HG03575 (cell line): ENCODE measurements at regions not wholly inside any gene's neighbourhood (a gene's known extent, or its start where the extent isn't known, plus 50 kb on each side); places are given as distances from the start of the nearest gene placed in this dataset.
A peak's percentile ranks its signal among the peaks of the same experiment; 100 is the strongest.

Experiments
- ATAC-seq: cut with Tn5 transposase; IDR thresholded peaks from one replicate; pipeline ENCODE4 v1.9.1; 2021; ENCODE audit not compliant: unreplicated experiment, insufficient number of reproducible peaks, low FRiP score; ENCODE audit errors: extremely low read depth

DNA sequence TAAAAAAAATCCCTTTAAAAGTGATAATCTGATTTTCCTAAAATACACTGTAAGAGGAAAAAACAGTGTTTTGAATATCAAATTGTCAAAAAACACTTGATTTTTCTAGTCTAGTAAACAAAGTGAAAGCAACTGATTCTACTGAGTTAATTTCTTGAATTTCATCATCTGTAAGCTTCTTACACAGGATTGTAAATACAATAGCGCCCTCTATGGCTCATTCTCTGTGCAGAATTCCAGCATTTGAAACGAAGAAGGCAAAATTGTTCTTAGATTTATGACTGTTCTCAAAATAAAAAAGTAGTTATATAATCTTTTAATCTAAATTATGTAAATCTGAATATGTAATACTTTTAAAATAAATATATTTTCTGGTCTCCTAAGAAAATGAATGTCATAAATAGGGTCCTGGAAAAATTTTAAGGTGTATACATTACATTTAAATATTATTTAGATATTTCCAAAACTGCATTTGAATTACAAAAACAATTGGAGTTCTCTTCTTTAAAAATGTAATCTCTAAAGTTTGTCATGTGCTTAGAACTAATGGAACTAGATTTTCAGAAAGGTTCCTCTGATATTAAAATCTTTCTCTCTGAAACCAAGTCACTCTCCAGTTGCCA is 176.9 kb upstream of the MC4R start:
- no peak for ATAC-seq

- no peak for ATAC-seq
Observed at GRCh38 chr18:60552948-60553347, 180.4 kb upstream of the MC4R start.

DNA sequence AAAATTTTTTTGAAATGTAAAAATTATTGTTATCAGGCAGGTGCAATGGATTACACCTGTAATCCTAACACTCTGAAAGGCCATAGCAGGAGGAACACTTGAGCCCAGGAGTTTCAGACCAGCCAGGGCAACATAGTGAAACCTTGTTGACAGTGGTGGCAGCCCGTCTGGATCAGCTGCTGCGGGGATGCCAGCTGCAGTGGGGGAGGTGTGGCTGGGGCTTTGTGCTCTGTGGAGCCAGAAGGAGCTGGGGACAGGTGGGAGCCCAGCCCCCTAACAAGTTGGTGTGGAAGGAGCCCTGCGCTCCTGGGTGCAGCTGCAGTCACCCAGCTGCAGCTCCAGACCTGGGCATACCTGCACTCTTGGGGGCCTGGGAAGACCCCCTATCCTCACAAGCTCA is 182.4 kb upstream of the MC4R start:
- no peak for ATAC-seq

GRCh38 chr18:60555625-60556024 is 183.1 kb upstream of the MC4R start:
- no peak for ATAC-seq

DNA sequence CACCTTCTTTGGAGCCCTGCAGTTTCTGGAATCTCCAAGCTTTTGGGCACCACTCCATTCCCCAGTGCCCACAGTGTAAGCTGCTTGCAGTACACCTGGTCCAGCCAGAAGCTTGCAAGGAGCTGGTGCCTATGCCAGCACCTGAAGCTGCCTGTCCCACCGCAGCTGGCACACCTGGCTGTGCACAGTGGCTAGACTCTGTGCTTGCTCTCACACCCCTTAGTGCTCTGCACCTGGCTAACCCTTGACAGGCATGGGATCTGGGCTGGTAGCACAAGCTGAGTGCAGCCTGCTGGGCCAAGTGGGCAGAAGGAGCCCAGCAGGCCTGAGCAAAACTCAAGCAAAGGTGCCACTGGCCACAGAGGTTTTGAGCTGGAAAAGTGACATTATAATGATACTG is 183.8 kb upstream of the MC4R start:
- no peak for ATAC-seq

DNA sequence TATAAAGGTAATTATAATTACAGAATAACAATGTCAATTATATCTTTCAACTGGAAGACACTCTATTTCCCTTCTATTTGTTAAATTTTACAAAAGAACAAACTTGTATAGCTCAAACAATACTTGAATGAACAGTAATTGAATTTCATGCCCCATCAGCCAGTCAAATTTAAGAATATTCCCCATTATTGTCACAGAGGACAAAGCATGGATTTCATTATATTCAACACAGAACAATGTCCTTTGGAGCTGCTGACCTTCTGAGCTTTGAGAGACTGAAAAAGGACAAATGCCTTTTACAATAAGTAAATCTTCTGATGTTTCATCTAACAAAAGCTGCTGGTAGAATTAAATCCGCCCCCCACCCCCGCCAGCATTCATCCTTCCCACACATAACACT is 187.5 kb upstream of the MC4R start:
- ATAC-seq, result no peak

- no peak for ATAC-seq
Observed at GRCh38 chr18:60563082-60563481, 190.5 kb upstream of the MC4R start.

DNA sequence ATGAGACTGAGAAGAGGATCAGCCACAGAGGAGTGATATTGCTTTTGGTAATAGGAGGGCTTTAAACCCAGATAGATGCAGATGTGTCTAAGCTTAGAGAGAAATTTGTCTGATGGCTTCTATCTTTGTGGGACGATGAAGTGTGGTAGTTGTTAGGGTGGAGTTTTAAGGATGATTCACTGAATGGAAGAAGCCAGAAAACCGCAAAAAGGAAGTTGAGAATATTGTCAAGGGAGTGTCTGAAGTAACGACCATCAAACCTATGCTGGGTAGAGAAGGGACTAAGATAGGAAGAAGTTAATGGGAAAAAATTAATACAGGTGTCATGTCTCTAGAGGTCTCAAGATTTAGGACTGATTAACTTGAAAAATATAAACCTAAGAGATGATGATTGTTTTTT is 195.6 kb upstream of the MC4R start:
- ATAC-seq, result no peak

DNA sequence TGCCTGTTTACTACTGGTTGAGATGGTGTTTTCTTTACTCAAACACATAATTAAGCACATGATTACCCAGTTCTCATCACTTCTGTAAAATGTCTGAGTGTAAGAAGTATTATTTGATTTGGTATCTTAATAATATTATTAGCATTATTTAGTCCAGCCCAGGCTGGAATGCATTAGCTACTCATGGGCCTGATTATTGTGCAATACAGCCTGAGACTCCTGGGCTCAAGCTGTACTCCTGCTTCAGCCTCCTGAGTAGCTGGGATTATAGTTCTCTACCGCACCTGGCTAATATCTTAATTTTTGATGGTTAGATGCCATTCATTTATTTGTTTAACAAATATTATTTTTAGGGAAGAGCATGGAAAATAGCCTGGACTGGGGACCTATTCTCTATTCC is 197.6 kb upstream of the MC4R start:
- ATAC-seq, result no peak

DNA sequence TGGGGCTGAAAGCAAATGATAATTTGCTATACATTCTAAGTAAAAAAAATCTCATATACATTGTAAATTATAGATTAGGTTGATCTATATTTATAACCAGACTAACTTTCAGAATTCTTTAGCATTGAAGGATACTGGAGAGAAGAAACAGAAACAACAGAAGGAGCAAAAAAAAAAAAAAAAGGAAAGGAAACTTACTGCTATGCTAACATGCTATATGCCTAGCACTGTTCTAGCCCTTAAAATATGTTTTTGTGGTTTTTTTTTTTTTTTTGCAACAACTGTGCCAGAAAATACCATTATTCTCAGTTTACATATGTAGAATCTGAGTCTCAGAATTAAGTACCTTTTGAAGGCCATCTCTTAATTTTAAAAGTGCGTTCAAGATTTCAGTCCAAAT is 204.9 kb upstream of the MC4R start:
- no peak for ATAC-seq

GRCh38 chr18:60585670-60586069 is 213.1 kb upstream of the MC4R start:
- no peak for ATAC-seq

GRCh38 chr18:60593249-60593648 is 220.7 kb upstream of the MC4R start:
- ATAC-seq, result no peak

DNA sequence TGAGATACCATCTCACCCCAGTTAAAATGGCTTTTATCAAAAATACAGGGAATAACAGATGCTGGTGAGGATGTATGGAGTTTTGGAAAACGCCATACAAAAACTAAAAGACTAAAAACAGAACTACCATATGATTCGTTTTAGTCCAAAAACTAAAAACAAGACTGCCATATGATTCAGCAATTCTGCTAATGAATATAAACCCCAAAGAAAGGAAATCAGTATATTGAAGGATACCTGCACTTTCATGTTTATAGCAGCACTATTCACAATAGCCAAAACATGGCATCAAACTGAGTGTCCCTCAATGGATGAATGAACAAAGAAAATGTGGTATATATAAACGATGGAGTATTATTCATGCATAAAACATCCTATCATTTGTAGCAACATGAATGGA is 224.4 kb upstream of the MC4R start:
- ATAC-seq, result no peak

- ATAC-seq, result no peak
Observed at GRCh38 chr18:60599267-60599666, 226.7 kb upstream of the MC4R start.

GRCh38 chr18:60599995-60600394 is 227.4 kb upstream of the MC4R start:
- ATAC-seq, result no peak

- ATAC-seq, result no peak
Observed at GRCh38 chr18:60601249-60601648, 228.7 kb upstream of the MC4R start.

DNA sequence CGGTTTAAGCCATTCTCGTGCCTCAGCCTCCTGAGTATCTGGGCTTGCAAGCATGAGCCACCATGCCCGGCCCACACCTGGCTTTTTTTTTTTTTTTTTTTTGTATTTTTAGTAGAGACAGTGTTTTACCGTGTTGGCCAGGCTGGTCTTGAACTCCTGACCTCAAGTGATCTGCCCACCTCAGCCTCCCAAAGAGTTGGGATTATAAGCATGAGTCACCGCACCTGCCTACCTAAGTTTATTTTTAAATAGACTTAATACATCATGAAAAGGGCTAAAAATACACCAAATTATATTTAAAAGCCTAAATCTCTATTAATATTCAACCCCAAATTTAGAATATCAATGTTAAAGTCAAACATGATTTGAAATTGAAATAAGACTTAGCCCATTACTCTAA is 250.8 kb upstream of the MC4R start:
- no peak for ATAC-seq

GRCh38 chr18:60624207-60624606 is 251.6 kb upstream of the MC4R start:
- no peak for ATAC-seq

DNA sequence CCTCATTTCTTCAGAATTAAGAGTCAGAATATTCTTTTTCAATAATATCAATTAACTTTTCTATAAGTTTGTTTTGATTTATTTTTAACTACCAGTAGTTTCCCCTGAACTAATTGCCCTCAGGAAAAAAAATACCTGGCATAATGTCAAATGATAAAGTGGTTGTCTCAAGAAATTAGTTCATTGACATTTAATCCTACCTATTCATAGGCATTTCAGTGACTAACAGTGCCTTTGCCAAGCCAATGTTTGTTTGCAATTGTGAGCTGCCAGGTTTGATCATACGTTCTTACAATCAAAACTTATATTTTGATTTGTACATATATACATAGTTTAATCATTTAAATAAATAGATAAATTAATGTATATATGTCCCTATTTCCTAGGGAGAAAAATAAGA is 267.3 kb upstream of the MC4R start:
- no peak for ATAC-seq

DNA sequence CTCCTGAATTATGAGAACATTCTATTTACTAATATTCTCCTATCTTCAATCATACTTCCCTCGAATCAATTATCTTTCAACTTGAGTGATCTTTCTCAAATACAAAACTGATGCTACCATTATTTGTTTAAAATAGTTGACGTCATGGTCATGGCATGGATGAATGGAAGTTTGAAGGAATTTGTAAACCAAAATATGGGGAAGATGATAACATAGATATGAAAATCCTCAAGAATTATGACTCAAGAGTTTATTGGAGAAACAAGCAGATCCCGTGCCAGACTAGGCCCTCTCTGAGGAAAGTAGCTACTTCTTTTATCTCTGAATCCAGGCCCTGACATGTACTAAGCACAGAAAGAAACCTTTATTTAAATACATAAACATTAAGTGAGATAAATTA is 270.4 kb upstream of the MC4R start:
- no peak for ATAC-seq

GRCh38 chr18:60646725-60647124 is 274.1 kb upstream of the MC4R start:
- no peak for ATAC-seq

DNA sequence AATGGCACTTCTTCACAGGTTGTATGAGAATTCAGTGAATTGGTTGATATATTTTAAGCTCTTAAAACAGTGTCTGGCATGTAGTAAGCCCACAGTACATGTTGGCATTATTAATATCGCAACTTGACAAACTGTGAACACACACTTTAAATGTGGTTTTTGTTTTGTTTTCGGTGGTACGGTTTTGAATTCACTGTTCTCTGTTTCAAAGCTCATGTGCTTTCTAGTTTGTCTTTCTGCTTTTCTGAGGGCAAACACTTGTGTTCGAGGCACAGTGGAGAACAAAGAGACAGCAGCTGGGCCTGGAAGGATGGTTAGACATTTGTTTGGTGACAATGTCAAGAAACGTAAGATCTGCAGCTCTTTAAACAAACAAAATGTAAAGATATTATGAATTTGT is 276.5 kb upstream of the MC4R start:
- ATAC-seq, result peak; percentile 83
